ENCODE measurements at regions not wholly inside any gene's neighbourhood (a gene's known extent, or its start where the extent isn't known, plus 50 kb on each side); places are given as distances from the start of the nearest gene placed in this dataset.

DNA sequence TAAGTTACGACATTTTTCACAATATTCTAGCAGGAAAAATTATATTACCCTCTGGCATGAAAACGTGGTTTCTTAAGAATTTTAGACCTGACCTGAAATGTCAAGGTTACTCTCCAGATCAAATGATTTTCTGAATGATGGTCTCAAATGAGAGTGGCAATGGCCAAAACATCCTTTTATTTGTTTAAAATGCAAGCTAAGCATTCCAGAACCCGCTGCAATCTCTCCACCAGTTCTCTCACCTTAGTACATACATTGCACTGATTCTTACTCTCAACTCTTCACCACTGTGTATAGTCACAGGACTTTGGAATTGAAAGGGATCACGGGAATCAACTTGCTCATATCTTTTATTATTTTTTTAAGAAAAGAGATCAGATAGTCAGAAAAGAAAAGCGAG lies 391.6 kb upstream of the LRATD1 start:
- TF ChIP-seq, protein P1, sequence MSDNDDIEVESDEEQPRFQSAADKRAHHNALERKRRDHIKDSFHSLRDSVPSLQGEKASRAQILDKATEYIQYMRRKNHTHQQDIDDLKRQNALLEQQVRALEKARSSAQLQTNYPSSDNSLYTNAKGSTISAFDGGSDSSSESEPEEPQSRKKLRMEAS (IDR thresholded peaks at IDR 0.05), result no peak
- TF ChIP-seq SP4 (IDR thresholded peaks at IDR 0.05; ENCODE audit: low read length) (no peak), CHD2 (IDR thresholded peaks at IDR 0.05; ENCODE audit: low read length) (no peak), POLR2AphosphoS5 (IDR thresholded peaks at IDR 0.05; ENCODE audit: low read depth, low read length) (no peak), KDM1A (IDR thresholded peaks at IDR 0.05; ENCODE audit: borderline replicate concordance, low read length) (no peak), MAFK (IDR thresholded peaks at IDR 0.05; ENCODE audit: low read depth, low read length) (0 out of 2 replicates have a peak, but pooled peaks have one; percentile 31), EZH2 (IDR thresholded peaks at IDR 0.05; ENCODE audit: low read depth, low read length, severe bottlenecking) (no peak), TAF1 (IDR thresholded peaks at IDR 0.05; ENCODE audit: low read depth, low read length) (no peak), TBP (IDR thresholded peaks at IDR 0.05; ENCODE audit: low read depth, low read length) (no peak), POLR2A (IDR thresholded peaks at IDR 0.05; ENCODE audit: control extremely low read depth in 1 of 2, low read depth in 2 of 2, low read length in 2 of 2) (no peak), TCF12 (IDR thresholded peaks at IDR 0.05; ENCODE audit: low read depth, low read length) (no peak), TAF7 (optimal IDR thresholded peaks at IDR 0.05; ENCODE audit: borderline replicate concordance, low read depth, low read length) (no peak)
- TF ChIP-seq, protein P2, sequence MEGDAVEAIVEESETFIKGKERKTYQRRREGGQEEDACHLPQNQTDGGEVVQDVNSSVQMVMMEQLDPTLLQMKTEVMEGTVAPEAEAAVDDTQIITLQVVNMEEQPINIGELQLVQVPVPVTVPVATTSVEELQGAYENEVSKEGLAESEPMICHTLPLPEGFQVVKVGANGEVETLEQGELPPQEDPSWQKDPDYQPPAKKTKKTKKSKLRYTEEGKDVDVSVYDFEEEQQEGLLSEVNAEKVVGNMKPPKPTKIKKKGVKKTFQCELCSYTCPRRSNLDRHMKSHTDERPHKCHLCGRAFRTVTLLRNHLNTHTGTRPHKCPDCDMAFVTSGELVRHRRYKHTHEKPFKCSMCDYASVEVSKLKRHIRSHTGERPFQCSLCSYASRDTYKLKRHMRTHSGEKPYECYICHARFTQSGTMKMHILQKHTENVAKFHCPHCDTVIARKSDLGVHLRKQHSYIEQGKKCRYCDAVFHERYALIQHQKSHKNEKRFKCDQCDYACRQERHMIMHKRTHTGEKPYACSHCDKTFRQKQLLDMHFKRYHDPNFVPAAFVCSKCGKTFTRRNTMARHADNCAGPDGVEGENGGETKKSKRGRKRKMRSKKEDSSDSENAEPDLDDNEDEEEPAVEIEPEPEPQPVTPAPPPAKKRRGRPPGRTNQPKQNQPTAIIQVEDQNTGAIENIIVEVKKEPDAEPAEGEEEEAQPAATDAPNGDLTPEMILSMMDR (IDR thresholded peaks at IDR 0.05; ENCODE audit: control extremely low read depth in 1 of 3, insufficient read depth in 1 of 3, low read depth in 1 of 3, low read length in 3 of 3), result no peak
- TF ChIP-seq, protein P3, sequence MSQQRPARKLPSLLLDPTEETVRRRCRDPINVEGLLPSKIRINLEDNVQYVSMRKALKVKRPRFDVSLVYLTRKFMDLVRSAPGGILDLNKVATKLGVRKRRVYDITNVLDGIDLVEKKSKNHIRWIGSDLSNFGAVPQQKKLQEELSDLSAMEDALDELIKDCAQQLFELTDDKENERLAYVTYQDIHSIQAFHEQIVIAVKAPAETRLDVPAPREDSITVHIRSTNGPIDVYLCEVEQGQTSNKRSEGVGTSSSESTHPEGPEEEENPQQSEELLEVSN (IDR thresholded peaks at IDR 0.05), result no peak

All from H1 (cell line).